SK-N-SH treated with all-trans-retinoic acid at 6 μM for 48 hours (cell line): ENCODE measurements at regions not wholly inside any gene's neighbourhood (a gene's known extent, or its start where the extent isn't known, plus 50 kb on each side); places are given as distances from the start of the nearest gene placed in this dataset.

Experiments
- ARNTL ChIP-seq: fragments of 450-650 bp; formaldehyde crosslinking; IDR thresholded peaks from 2 replicates; pipeline ENCODE4 v1.5.0; 2020; ENCODE audit warnings: low read depth, mild to moderate bottlenecking, moderate library complexity, borderline replicate concordance
- CREB5 ChIP-seq: fragments of 250-450 bp; sonication (Bioruptor Pico); IDR thresholded peaks from 2 replicates; pipeline ENCODE4 v1.5.1; 2020; ENCODE audit warnings: low read depth, mild to moderate bottlenecking, moderate library complexity
- ZFP3 ChIP-seq: fragments of 250-450 bp; sonication (Bioruptor Pico); IDR thresholded peaks from 2 replicates; pipeline ENCODE4 v1.5.0; 2020; ENCODE audit warnings: mild to moderate bottlenecking, moderate library complexity
- ZNF8 ChIP-seq: fragments of 450-650 bp; formaldehyde crosslinking; IDR thresholded peaks from 2 replicates; pipeline ENCODE4 v1.5.0; 2020; ENCODE audit warnings: mild to moderate bottlenecking, moderate library complexity

GRCh38 chr17:13806092-13806491 lies 204.4 kb upstream of the HS3ST3A1 start:
- no peak for TF ChIP-seq CREB5 (CRISPR knock-in tag)
- TF ChIP-seq ARNTL (CRISPR knock-in tag), result no peak
- no peak for TF ChIP-seq ZNF8 (CRISPR knock-in tag)
- TF ChIP-seq ZFP3 (CRISPR knock-in tag), result no peak
